H9 (cell line): ENCODE measurements at regions not wholly inside any gene's neighbourhood (a gene's known extent, or its start where the extent isn't known, plus 50 kb on each side); places are given as distances from the start of the nearest gene placed in this dataset.

Source experiments
- DNase-seq: peaks from one replicate; pipeline ENCODE4 v3.0.0-alpha.2; 2017
- H2AFZ ChIP-seq: one replicate; pipeline ENCODE4 v1.6.1; 2013; ENCODE audit warnings: mild to moderate bottlenecking, low read length, control low read depth, moderate library complexity
- H2AK5ac ChIP-seq: 2 replicates; pipeline ENCODE4 v1.6.1; 2013; ENCODE audit warnings: low read length, control low read depth, mixed read lengths; ENCODE audit not compliant: insufficient read length
- H2BK120ac ChIP-seq: one replicate; pipeline ENCODE4 v1.6.1; 2013; ENCODE audit warnings: low read depth, mild to moderate bottlenecking, low read length, control low read depth, inconsistent platforms; ENCODE audit not compliant: poor library complexity, severe bottlenecking
- H2BK12ac ChIP-seq: 2 replicates; pipeline ENCODE4 v1.6.1; 2013; ENCODE audit warnings: low read length, control low read depth, mixed read lengths, low read depth; ENCODE audit not compliant: insufficient read length
- H2BK15ac ChIP-seq: 2 replicates; pipeline ENCODE4 v1.6.1; 2013; ENCODE audit warnings: low read depth, low read length, control low read depth
- H2BK20ac ChIP-seq: one replicate; pipeline ENCODE4 v1.6.1; 2013; ENCODE audit warnings: low read depth, mild to moderate bottlenecking, low read length, control low read depth, inconsistent platforms; ENCODE audit not compliant: poor library complexity, severe bottlenecking
- H2BK5ac ChIP-seq: 2 replicates; pipeline ENCODE4 v1.6.1; 2013; ENCODE audit warnings: low read length, control low read depth, mixed read lengths; ENCODE audit not compliant: insufficient read length
- H3K14ac ChIP-seq: 2 replicates; pipeline ENCODE4 v1.6.1; 2013; ENCODE audit warnings: low read length, control low read depth; ENCODE audit not compliant: insufficient read depth
- H3K18ac ChIP-seq: 2 replicates; pipeline ENCODE4 v1.6.1; 2013; ENCODE audit warnings: low read depth, mild to moderate bottlenecking, mixed read lengths, low read length, control low read depth; ENCODE audit not compliant: insufficient read length
- H3K23ac ChIP-seq: 2 replicates; pipeline ENCODE4 v1.6.1; 2013; ENCODE audit warnings: low read length, control low read depth, mixed read lengths, low read depth; ENCODE audit not compliant: insufficient read length
- H3K23me2 ChIP-seq: 2 replicates; pipeline ENCODE4 v1.6.1; 2013; ENCODE audit warnings: low read depth, mild to moderate bottlenecking, mixed read lengths, low read length, control low read depth; ENCODE audit not compliant: insufficient read length, poor library complexity, severe bottlenecking
- H3K27ac ChIP-seq: 2 replicates; pipeline ENCODE4 v1.5.1; 2013; ENCODE audit warnings: low read length, control low read depth, mixed read lengths, low read depth; ENCODE audit not compliant: insufficient read length
- H3K27me3 ChIP-seq: 2 replicates; pipeline ENCODE4 v1.6.1; 2013; ENCODE audit warnings: low read length, control low read depth, inconsistent platforms; ENCODE audit not compliant: insufficient read depth
- H3K4ac ChIP-seq: 2 replicates; pipeline ENCODE4 v1.6.1; 2013; ENCODE audit warnings: low read depth, mild to moderate bottlenecking, control low read depth, inconsistent platforms, low read length, moderate library complexity
- H3K4me1 ChIP-seq: 2 replicates; pipeline ENCODE4 v1.6.1; 2013; ENCODE audit warnings: low read length, control low read depth, inconsistent platforms; ENCODE audit not compliant: insufficient read depth
- H3K4me2 ChIP-seq: 2 replicates; pipeline ENCODE4 v1.6.1; 2013; ENCODE audit warnings: low read length, control low read depth, mixed read lengths; ENCODE audit not compliant: insufficient read length, insufficient read depth
- H3K56ac ChIP-seq: 2 replicates; pipeline ENCODE4 v1.6.1; 2013; ENCODE audit warnings: low read depth, mild to moderate bottlenecking, mixed read lengths, low read length, control low read depth; ENCODE audit not compliant: insufficient read length
- H3K79me1 ChIP-seq: 2 replicates; pipeline ENCODE4 v1.6.1; 2013; ENCODE audit warnings: low read depth, mild to moderate bottlenecking, moderate library complexity, low read length, control low read depth, inconsistent platforms; ENCODE audit not compliant: insufficient read depth, poor library complexity, severe bottlenecking
- H3K79me2 ChIP-seq: 2 replicates; pipeline ENCODE4 v1.6.1; 2013; ENCODE audit warnings: low read length, control low read depth, inconsistent platforms; ENCODE audit not compliant: insufficient read depth
- H3K9ac ChIP-seq: 2 replicates; pipeline ENCODE4 v1.6.1; 2013; ENCODE audit warnings: low read length, control low read depth, mixed read lengths; ENCODE audit not compliant: insufficient read length; ENCODE audit errors: extremely low read depth
- H3K9me3 ChIP-seq: one replicate; pipeline ENCODE4 v1.6.1; 2013; ENCODE audit warnings: low read depth, low read length, inconsistent platforms; ENCODE audit not compliant: control insufficient read depth
- H3T11ph ChIP-seq: one replicate; pipeline ENCODE4 v1.6.1; 2013; ENCODE audit warnings: mild to moderate bottlenecking, low read length, control low read depth, inconsistent platforms
- H4K20me1 ChIP-seq: one replicate; pipeline ENCODE4 v1.6.1; 2013; ENCODE audit not compliant: control insufficient read depth, insufficient read length, insufficient read depth
- H4K5ac ChIP-seq: 2 replicates; pipeline ENCODE4 v1.6.1; 2013; ENCODE audit warnings: low read depth, mild to moderate bottlenecking, mixed read lengths, low read length, control low read depth; ENCODE audit not compliant: insufficient read length
- H4K8ac ChIP-seq: replicated peaks from 2 replicates; pipeline ENCODE4 v1.6.1; 2013; ENCODE audit warnings: low read length, control low read depth, mixed read lengths, low read depth; ENCODE audit not compliant: insufficient read length
- H4K91ac ChIP-seq: 2 replicates; pipeline ENCODE4 v1.6.1; 2013; ENCODE audit warnings: low read depth, mild to moderate bottlenecking, moderate library complexity, mixed read lengths, low read length, control low read depth; ENCODE audit not compliant: insufficient read length
- H3K27ac Mint-ChIP-seq, 3 experiments: 2 replicates in 2 of 3; 3 replicates in 1 of 3; pipeline ENCODE4 v1.8.0; 2020 to 2021; ENCODE audit warnings: mixed read lengths in 3 of 3, mild to moderate bottlenecking in 1 of 3, moderate library complexity in 1 of 3
- H3K27me3 Mint-ChIP-seq: 2 replicates; pipeline ENCODE4 v1.8.0; 2021; ENCODE audit warnings: low read depth, mild to moderate bottlenecking, moderate library complexity, mixed read lengths
- H3K36me3 Mint-ChIP-seq, 3 experiments: 2 replicates in 2 of 3; 3 replicates in 1 of 3; pipeline ENCODE4 v1.8.0; 2020 to 2021; ENCODE audit warnings: low read depth in 3 of 3, mixed read lengths in 3 of 3; ENCODE audit not compliant: insufficient read depth in 1 of 3
- H3K4me1 Mint-ChIP-seq, 2 experiments: 2 replicates each; pipeline ENCODE4 v1.8.0; 2020; ENCODE audit warnings: mixed read lengths in 2 of 2
- H3K4me3 Mint-ChIP-seq, 2 experiments: 2 replicates in 1 of 2; 3 replicates in 1 of 2; pipeline ENCODE4 v1.8.0; 2020 to 2021; ENCODE audit warnings: mild to moderate bottlenecking in 2 of 2, mixed read lengths in 2 of 2, moderate library complexity in 1 of 2
- H3K9me3 Mint-ChIP-seq, 2 experiments: 2 replicates in 1 of 2; 3 replicates in 1 of 2; pipeline ENCODE4 v1.8.0; 2020; ENCODE audit warnings: mild to moderate bottlenecking in 2 of 2, mixed read lengths in 2 of 2, moderate library complexity in 1 of 2
- WGBS: extraction: QIAGEN DNeasy Blood & Tissue Kit; methylation state at CpG from one replicate; pipeline ENCODE4 v1.1.7; 2013; ENCODE audit warnings: missing lambda C conversion rate, low lambda C conversion rate, mixed read lengths; ENCODE audit not compliant: insufficient read length; ENCODE audit errors: extremely low coverage; 5-methylcytosine and 5-hydroxymethylcytosine counted together
- TF ChIP-seq, protein P1 (sequence below): fragments of 200-600 bp; sonication (generic); conservative IDR thresholded peaks from 3 replicates; pipeline ENCODE4 v1.8.0; 2021; ENCODE audit warnings: antibody characterized with exemption, mild to moderate bottlenecking

- Histone ChIP-seq H2BK20ac (no peak overlapping the region), H2BK15ac (no peak overlapping the region), H3K23ac (no peak overlapping the region), H3T11ph (no peak overlapping the region), H2AK5ac (no peak overlapping the region), H3K4ac (no peak overlapping the region), H3K18ac (no peak overlapping the region), H4K8ac (no peak overlapping the region), H2BK12ac (no peak overlapping the region), H3K4me2 (no peak overlapping the region), H2AFZ (no peak overlapping the region), H3K4me1 (no peaks in the 10 kb centered on the region), H3K56ac (no peak overlapping the region), H2BK5ac (no peak overlapping the region), H3K9me3 (no peaks in the 10 kb centered on the region), H3K79me2 (no peaks in the 10 kb centered on the region), H4K5ac (no peak overlapping the region), H2BK120ac (no peak overlapping the region), H3K9ac (no peak overlapping the region), H3K79me1 (no peaks in the 10 kb centered on the region), H4K20me1 (peaks cover 3% of the 10 kb centered on the region), H3K14ac (no peak overlapping the region), H3K27me3 (no peaks in the 10 kb centered on the region), H3K27ac (no peak overlapping the region), H4K91ac (no peak overlapping the region), H3K23me2 (no peaks in the 10 kb centered on the region)
- peaks cover 12% of the 10 kb centered on the region for H3K27me3 Mint-ChIP-seq
- no peak overlapping the region for H3K4me3 Mint-ChIP-seq
- H3K36me3 Mint-ChIP-seq: peaks cover 0 to 8% (median 8%) of the 10 kb centered on the region in 3 experiments; a peak in 3 of 7 replicates
- WGBS: no CpG with 5 or more reads among the region's 7 CpGs
- no peak for DNase-seq
- H3K27ac Mint-ChIP-seq: no peak overlapping the region
- peaks cover 8 to 13% of the 10 kb centered on the region in 2 experiments for H3K4me1 Mint-ChIP-seq
- H3K9me3 Mint-ChIP-seq: peaks cover 6 to 13% of the 10 kb centered on the region in 2 experiments
- TF ChIP-seq, protein P1, sequence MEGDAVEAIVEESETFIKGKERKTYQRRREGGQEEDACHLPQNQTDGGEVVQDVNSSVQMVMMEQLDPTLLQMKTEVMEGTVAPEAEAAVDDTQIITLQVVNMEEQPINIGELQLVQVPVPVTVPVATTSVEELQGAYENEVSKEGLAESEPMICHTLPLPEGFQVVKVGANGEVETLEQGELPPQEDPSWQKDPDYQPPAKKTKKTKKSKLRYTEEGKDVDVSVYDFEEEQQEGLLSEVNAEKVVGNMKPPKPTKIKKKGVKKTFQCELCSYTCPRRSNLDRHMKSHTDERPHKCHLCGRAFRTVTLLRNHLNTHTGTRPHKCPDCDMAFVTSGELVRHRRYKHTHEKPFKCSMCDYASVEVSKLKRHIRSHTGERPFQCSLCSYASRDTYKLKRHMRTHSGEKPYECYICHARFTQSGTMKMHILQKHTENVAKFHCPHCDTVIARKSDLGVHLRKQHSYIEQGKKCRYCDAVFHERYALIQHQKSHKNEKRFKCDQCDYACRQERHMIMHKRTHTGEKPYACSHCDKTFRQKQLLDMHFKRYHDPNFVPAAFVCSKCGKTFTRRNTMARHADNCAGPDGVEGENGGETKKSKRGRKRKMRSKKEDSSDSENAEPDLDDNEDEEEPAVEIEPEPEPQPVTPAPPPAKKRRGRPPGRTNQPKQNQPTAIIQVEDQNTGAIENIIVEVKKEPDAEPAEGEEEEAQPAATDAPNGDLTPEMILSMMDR: no peak
These were observed 99.3 kb downstream of the ASB1 start for GRCh38 chr2:238525990-238526389.
